ENCODE measurements at regions not wholly inside any gene's neighbourhood (a gene's known extent, or its start where the extent isn't known, plus 50 kb on each side); places are given as distances from the start of the nearest gene placed in this dataset.

- TF ChIP-seq REST (IDR thresholded peaks at IDR 0.05; ENCODE audit: low read depth, low read length), result no peak
- no peak for TF ChIP-seq PBX3 (IDR thresholded peaks at IDR 0.05)
- TF ChIP-seq SMC3 (IDR thresholded peaks at IDR 0.05; ENCODE audit: low read depth, low read length), result no peak
- TF ChIP-seq TCF12 (IDR thresholded peaks at IDR 0.05), result no peak
- no peak for TF ChIP-seq ELF1 (IDR thresholded peaks at IDR 0.05)
- no peak for TF ChIP-seq SIN3A (IDR thresholded peaks at IDR 0.05; ENCODE audit: borderline replicate concordance, low read depth, low read length)
- TF ChIP-seq MXI1 (IDR thresholded peaks at IDR 0.05; ENCODE audit: low read depth, low read length), result no peak
- WGBS (ENCODE audit: low lambda C conversion rate), result 41% methylated on average over 7 of the region's 7 CpGs
Measured at GRCh38 chr2:16285813-16286510, 345.6 kb downstream of the MYCN start.

GRCh38 chr2:16284941-16285625 lies 344.7 kb downstream of the MYCN start:
- H3K4me1 ChIP-seq (ENCODE audit: control insufficient read depth in 1 of 2, insufficient read depth in 2 of 2, low read depth in 1 of 2, low read length in 1 of 2), result peaks cover 0 to 13% of the 10 kb centered on the region in 2 experiments; a peak in 2 of 4 replicates
- H4K20me1 ChIP-seq (ENCODE audit: insufficient read depth), result no peaks in the 10 kb centered on the region
- no peaks in the 10 kb centered on the region for H3K9me2 ChIP-seq
- no peak overlapping the region for H3K4me2 ChIP-seq
- no peaks in the 10 kb centered on the region for H3F3A ChIP-seq (replicated peaks; ENCODE audit: insufficient read depth)
- no peaks in the 10 kb centered on the region for H3K36me3 ChIP-seq (replicated peaks in 1 of 2; ENCODE audit: control insufficient read depth in 1 of 2, insufficient read depth in 2 of 2, low read length in 1 of 2)
- H3K9ac ChIP-seq, result no peak overlapping the region
- 37% methylated on average over 11 of the region's 12 CpGs for WGBS (ENCODE audit: low lambda C conversion rate)
- CTCF ChIA-PET, result interaction anchor here (0.9 to 8.2 kb wide), 4 partner anchors 14 to 343 kb away, joined by 3 to 93 read pairs (median 4); partner anchors contain the start of gene MYCN
- POLR2A ChIA-PET, result no interaction called here
- no peak overlapping the region for H3K27ac ChIP-seq (ENCODE audit: low read depth in 2 of 2, low read length in 1 of 2)
- H2AFZ ChIP-seq (ENCODE audit: low read depth), result no peak overlapping the region
- H3K27me3 ChIP-seq (ENCODE audit: insufficient read depth), result no peaks in the 10 kb centered on the region
- no peak overlapping the region for H3K4me3 ChIP-seq (ENCODE audit: low read depth in 2 of 2, low read length in 1 of 2)
- no peak for DNase-seq
- H3K9me3 ChIP-seq, result no peaks in the 10 kb centered on the region
- H3K79me2 ChIP-seq (ENCODE audit: insufficient read depth), result no peaks in the 10 kb centered on the region
- no peak for TF ChIP-seq SMC3 (IDR thresholded peaks at IDR 0.05; ENCODE audit: low read depth, low read length)
- TF ChIP-seq EP300 (IDR thresholded peaks at IDR 0.05; ENCODE audit: borderline replicate concordance in 1 of 2, low read depth in 1 of 2, low read length in 1 of 2), result no peak
- no peak for TF ChIP-seq RXRA (IDR thresholded peaks at IDR 0.05; ENCODE audit: borderline replicate concordance, low read depth)
- TF ChIP-seq FOSL2 (IDR thresholded peaks at IDR 0.05; ENCODE audit: borderline replicate concordance, low read depth), result no peak
- no peak for TF ChIP-seq REST (IDR thresholded peaks at IDR 0.05; ENCODE audit: low read depth, low read length)
- TF ChIP-seq TEAD4 (IDR thresholded peaks at IDR 0.05; ENCODE audit: borderline replicate concordance, insufficient read depth), result no peak
- TF ChIP-seq YY1 (IDR thresholded peaks at IDR 0.05; ENCODE audit: low read depth), result no peak
- no peak for TF ChIP-seq ELF1 (IDR thresholded peaks at IDR 0.05)
- no peak for TF ChIP-seq RFX5 (IDR thresholded peaks at IDR 0.05; ENCODE audit: low read length)
- no peak for TF ChIP-seq MEF2A (IDR thresholded peaks at IDR 0.05; ENCODE audit: borderline replicate concordance, low read depth)
- no peak for TF ChIP-seq RCOR1 (IDR thresholded peaks at IDR 0.05; ENCODE audit: low read length)
- TF ChIP-seq FOXJ3 (CRISPR knock-in tag; IDR thresholded peaks at IDR 0.05), result no peak
- TF ChIP-seq CHD2 (IDR thresholded peaks at IDR 0.05; ENCODE audit: low read length, partially characterized antibody), result no peak
- no peak for TF ChIP-seq TCF12 (IDR thresholded peaks at IDR 0.05)
- TF ChIP-seq NFIC (IDR thresholded peaks at IDR 0.05; ENCODE audit: borderline replicate concordance), result no peak

More at GRCh38 chr2:16285813-16286510, 345.6 kb downstream of the MYCN start:
- Histone ChIP-seq H3K9me2 (no peaks in the 10 kb centered on the region), H3K36me3 (replicated peaks in 1 of 2; ENCODE audit: control insufficient read depth in 1 of 2, insufficient read depth in 2 of 2, low read length in 1 of 2) (no peaks in the 10 kb centered on the region), H3K27me3 (ENCODE audit: insufficient read depth) (no peaks in the 10 kb centered on the region), H3K4me2 (no peak overlapping the region), H4K20me1 (ENCODE audit: insufficient read depth) (no peaks in the 10 kb centered on the region), H2AFZ (ENCODE audit: low read depth) (no peak overlapping the region), H3K9ac (no peak overlapping the region), H3K27ac (ENCODE audit: low read depth in 2 of 2, low read length in 1 of 2) (no peak overlapping the region), H3K79me2 (ENCODE audit: insufficient read depth) (no peaks in the 10 kb centered on the region), H3K9me3 (no peaks in the 10 kb centered on the region), H3K4me1 (ENCODE audit: control insufficient read depth in 1 of 2, insufficient read depth in 2 of 2, low read depth in 1 of 2, low read length in 1 of 2) (peaks cover 0 to 20% of the 10 kb centered on the region in 2 experiments; a peak in 2 of 4 replicates), H3K4me3 (ENCODE audit: low read depth in 2 of 2, low read length in 1 of 2) (no peak overlapping the region), H3F3A (replicated peaks; ENCODE audit: insufficient read depth) (no peaks in the 10 kb centered on the region)
- DNase-seq, result no peak
- ChIA-PET CTCF (interaction anchor here (4.0 to 8.2 kb wide), 2 partner anchors 344 to 346 kb away, joined by 21 to 93 read pairs; partner anchors contain the start of gene MYCN), POLR2A (no interaction called here)
